ENCODE measurements at regions not wholly inside any gene's neighbourhood (a gene's known extent, or its start where the extent isn't known, plus 50 kb on each side); places are given as distances from the start of the nearest gene placed in this dataset.
"Not testable (repeated sequence)": the region's sequence is repeated elsewhere in the genome, so short reads cannot be mapped to it uniquely, and the experiment has no call there.

GRCh38 chr15:70522323-70522966 is 240.9 kb downstream of the UACA start:
- no peak for DNase-seq

- DNase-seq: no peak
These were observed 241.6 kb downstream of the UACA start for GRCh38 chr15:70521576-70522322.

- no peak for DNase-seq
These were observed 243.7 kb downstream of the UACA start for GRCh38 chr15:70519616-70520015.

- no peak for DNase-seq
These were observed 244.4 kb downstream of the UACA start for GRCh38 chr15:70519004-70519365.

GRCh38 chr15:70518201-70519003 is 245.0 kb downstream of the UACA start:
- DNase-seq: no peak

GRCh38 chr15:70517194-70517590 is 246.2 kb downstream of the UACA start:
- DNase-seq: no peak

- no peak for DNase-seq
These were observed 246.8 kb downstream of the UACA start for GRCh38 chr15:70516408-70517193.

GRCh38 chr15:70514251-70514650 is 249.1 kb downstream of the UACA start:
- DNase-seq: no peak

- DNase-seq: no peak
These were observed 249.5 kb downstream of the UACA start for GRCh38 chr15:70513819-70514218.

- DNase-seq: no peak
These were observed 250.5 kb downstream of the UACA start for GRCh38 chr15:70512772-70513362.

GRCh38 chr15:70511972-70512587 is 251.3 kb downstream of the UACA start:
- DNase-seq: not testable (repeated sequence)

- no peak for DNase-seq
These were observed 252.9 kb downstream of the UACA start for GRCh38 chr15:70510433-70510832.

GRCh38 chr15:70509731-70510143 is 253.6 kb downstream of the UACA start:
- DNase-seq: no peak

- DNase-seq: no peak
These were observed 254.1 kb downstream of the UACA start for GRCh38 chr15:70509282-70509662.

- no peak for DNase-seq
These were observed 254.6 kb downstream of the UACA start for GRCh38 chr15:70508561-70509281.

- DNase-seq: no peak
These were observed 255.5 kb downstream of the UACA start for GRCh38 chr15:70507772-70508371.

GRCh38 chr15:70505936-70506912 is 257.1 kb downstream of the UACA start:
- DNase-seq: no peak

- no peak for DNase-seq
These were observed 257.9 kb downstream of the UACA start for GRCh38 chr15:70505411-70505919.

- no peak for DNase-seq
These were observed 258.4 kb downstream of the UACA start for GRCh38 chr15:70504988-70505387.
